CD4-positive, alpha-beta T cell treated with Interleukin-4 for 1 hour (primary cell): ENCODE measurements at regions not wholly inside any gene's neighbourhood (a gene's known extent, or its start where the extent isn't known, plus 50 kb on each side); places are given as distances from the start of the nearest gene placed in this dataset.

ENCODE experiments used
- DNase-seq, 2 donors: peaks; one replicate each; pipeline ENCODE4 v3.0.0-alpha.2; 2020 to 2022

- DNase-seq, result no peak
Observed at GRCh38 chr11:69380451-69380901, 86.5 kb downstream of the MYEOV start.

- DNase-seq, result no peak
Observed at GRCh38 chr11:69380921-69381581, 87.1 kb downstream of the MYEOV start.

- no peak for DNase-seq
Observed at GRCh38 chr11:69381681-69382130, 87.8 kb downstream of the MYEOV start.

- DNase-seq, result peak; percentile 15 to 20
Observed at GRCh38 chr11:69382131-69383128, 88.5 kb downstream of the MYEOV start.

GRCh38 chr11:69383372-69384250, 89.7 kb downstream of the MYEOV start:
- DNase-seq, result no peak

- no peak for DNase-seq
Observed at GRCh38 chr11:69384251-69385143, 90.5 kb downstream of the MYEOV start.

GRCh38 chr11:69385144-69385820, 91.3 kb downstream of the MYEOV start:
- no peak for DNase-seq

- DNase-seq, result peak in 1 of 2 donors; percentile 2
Observed at GRCh38 chr11:69385832-69386427, 92.0 kb downstream of the MYEOV start.

- DNase-seq, result peak in 1 of 2 donors; percentile 5
Observed at GRCh38 chr11:69386594-69387408, 92.8 kb downstream of the MYEOV start.

GRCh38 chr11:69387409-69387885, 93.5 kb downstream of the MYEOV start:
- no peak for DNase-seq

- DNase-seq, result no peak
Observed at GRCh38 chr11:69388210-69388609, 93.3 kb upstream of the LINC01488 start.

GRCh38 chr11:69388661-69389060, 92.8 kb upstream of the LINC01488 start:
- no peak for DNase-seq

- no peak for DNase-seq
Observed at GRCh38 chr11:69390561-69390960, 90.9 kb upstream of the LINC01488 start.

GRCh38 chr11:69391192-69392103, 90.0 kb upstream of the LINC01488 start:
- no peak for DNase-seq

- DNase-seq, result no peak
Observed at GRCh38 chr11:69392104-69392653, 89.3 kb upstream of the LINC01488 start.

GRCh38 chr11:69393178-69393832, 88.2 kb upstream of the LINC01488 start:
- no peak for DNase-seq

- no peak for DNase-seq
Observed at GRCh38 chr11:69393865-69394233, 87.6 kb upstream of the LINC01488 start.
